Fibroblast of upper back skin (primary cell): ENCODE measurements at regions not wholly inside any gene's neighbourhood (a gene's known extent, or its start where the extent isn't known, plus 50 kb on each side); places are given as distances from the start of the nearest gene placed in this dataset.
A peak's percentile ranks its signal among the peaks of the same experiment; 100 is the strongest.
"Not testable (repeated sequence)": the region's sequence is repeated elsewhere in the genome, so short reads cannot be mapped to it uniquely, and the experiment has no call there.

Source experiments
- DNase-seq: peaks from one replicate; pipeline ENCODE4 v3.0.0-alpha.2; 2013

DNA sequence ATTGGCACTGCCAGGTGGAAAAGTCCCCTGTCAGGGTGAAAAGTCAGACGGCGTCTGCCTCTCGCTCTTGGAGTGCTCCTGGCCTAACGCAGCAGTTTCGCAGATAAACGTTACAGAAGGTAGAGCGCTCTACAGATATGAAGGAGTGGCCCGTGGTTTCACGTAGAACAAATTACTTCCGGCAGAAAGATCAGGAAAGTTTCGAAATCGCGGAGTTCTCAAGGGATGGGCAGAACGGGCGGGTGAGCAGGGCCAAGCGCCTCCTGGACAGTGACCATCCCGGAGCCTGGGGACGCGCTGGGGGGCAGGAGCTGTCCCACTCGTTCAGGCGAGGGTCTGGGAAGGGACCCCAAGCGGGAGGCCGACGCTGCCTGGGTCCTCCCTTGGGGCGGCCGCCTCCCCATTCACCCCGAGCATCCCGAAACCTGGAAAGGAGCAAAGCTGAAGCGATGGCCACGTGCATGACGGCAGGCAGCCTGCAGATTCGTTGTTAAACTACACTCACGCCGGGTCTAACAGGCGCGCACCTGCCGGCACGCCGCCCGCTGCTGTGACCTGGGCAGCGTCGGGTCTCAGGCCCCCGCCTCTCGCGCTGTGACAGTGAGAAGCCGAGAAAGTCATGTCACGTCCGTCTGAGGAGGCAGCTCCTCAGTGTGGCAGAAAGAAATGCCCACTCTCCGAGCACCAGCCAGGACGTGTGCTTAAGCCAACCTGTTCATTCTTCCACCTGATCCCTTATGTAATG is 122.9 kb upstream of the SALL3 start:
- no peak for DNase-seq

DNA sequence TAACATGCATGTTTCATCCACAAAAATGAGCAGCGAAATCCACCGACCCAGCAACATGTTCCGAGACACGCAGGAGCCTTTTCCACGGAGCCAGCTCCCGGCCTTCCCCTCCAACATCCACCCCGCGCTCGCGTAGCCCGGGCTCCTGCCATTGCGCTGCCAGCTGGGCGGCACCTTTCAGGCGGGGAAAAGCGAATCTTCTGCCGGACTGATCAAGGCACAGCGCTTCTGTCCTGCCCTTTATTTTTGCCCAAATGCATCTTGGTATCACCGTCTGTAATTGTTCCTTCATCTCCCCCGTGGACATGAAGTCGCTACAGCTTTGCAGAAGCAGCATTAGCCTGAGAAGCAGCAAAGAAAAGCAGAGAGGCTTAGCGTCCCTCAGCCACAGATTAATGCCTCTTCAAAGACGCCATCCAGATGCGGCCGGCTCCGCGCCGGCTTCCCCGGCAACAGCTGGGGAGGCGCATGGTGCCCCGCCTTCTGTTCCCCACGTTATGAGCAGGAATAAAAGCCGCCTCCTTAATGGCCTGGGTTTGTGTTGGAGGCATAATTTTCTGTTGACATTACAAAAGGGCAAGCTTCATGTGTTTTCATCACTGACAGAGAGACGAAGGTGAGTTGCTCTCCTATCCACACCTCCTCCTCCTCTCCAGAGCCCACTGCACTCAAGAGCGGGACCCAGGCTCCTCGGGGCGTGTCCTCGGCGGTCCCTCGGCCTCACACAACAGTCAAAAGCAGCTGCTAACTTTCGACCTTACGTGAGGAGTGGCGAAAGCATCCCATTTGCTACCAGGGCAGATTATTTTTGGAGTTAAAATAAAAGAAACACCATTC is 122.1 kb upstream of the SALL3 start:
- no peak for DNase-seq

DNA sequence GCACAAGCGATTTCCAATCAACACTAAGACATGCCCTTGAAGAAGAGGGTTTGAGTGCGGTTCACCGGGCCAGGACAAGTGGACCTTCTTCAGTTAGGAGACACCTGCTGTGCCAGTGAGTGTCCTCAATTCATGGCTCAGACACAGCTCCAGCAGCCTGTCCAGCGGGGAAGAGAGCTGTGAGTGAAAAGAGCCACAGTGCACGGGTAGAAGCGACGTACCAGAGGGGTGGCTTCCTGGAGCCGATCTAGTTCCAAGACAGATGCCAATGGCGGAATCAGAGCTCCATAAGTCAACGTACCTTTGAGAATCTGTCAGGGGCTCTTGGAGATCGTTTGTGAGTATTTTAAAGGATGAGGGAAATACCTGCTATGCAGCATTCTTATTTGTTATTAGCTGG is 119.9 kb upstream of the SALL3 start:
- no peak for DNase-seq

DNA sequence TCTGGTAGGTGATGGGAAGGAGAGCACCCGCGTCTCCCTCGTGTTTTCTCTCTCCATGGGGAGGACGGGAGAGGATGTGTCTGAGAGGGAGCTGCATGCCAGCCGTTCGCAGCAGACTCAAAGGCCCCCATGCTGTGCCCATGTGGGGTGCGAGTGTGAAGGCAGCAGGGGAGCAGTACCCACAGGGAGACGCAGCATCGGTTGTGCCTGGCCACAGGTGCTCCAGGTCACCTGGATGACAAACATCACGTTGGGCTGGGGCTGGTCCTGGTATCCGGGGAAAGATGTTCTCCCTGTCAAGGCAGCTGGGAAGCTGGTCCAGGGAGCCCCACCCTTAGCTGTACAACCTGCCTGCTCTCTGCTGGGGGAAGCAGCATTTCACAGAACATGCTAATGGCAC is 119.5 kb upstream of the SALL3 start:
- no peak for DNase-seq

DNA sequence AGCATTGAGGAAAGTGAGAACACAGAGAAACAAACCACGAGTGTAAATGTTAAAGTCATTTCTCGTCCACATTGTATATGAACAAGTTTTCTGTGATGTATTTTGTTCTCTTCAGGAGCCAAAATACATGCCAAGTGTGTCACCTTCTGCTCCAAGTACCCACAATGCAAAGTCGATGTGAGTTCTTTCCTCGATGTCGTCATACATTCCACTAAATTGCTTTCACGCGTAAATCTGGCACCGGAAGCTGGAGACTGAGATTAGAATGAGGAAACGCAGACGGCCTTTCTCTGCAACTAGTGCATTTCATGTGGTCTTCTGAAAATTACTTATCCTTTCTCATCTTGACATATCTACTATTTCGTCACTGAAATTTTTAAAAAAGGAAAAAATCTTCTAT is 118.5 kb upstream of the SALL3 start:
- no peak for DNase-seq

DNA sequence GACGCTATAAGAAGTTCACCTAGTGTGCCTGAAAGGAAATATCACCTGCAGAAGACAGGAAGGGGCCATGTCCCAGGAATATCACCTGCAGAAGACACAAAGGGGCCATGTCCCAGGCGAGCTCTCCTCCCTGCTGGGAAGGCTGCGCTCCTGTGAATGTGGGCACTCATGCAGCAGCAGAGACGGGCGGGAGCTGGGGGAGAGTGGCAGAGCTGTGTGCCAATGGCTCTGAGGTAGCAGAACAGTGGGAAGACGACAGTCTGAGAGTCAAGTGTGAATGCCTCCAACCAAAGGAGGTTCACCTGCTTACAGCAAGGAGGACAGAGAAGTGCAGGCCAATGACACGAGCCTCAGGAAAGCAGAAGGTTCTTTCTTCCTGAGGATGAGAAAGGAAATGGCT is 117.9 kb upstream of the SALL3 start:
- no peak for DNase-seq

DNA sequence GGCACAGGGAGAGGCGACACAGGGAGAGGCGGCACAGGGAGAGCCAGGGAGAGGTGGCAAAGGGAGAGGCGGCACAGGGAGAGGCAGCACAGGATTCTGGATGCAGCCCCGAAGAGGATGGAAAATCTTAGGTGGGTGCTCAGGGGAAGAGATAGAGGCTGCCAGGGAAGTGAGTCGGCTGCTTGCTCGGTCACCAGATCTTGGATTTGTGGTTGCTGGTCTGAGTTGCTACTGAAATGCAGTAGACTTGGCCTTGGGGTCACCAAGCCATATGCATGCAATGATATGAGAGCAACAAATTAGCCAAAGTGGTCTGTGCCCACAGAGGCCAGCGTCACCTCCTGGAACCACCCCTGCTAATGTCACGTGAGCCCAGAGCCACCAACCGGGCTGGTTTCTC is 117.2 kb upstream of the SALL3 start:
- DNase-seq = no peak

DNA sequence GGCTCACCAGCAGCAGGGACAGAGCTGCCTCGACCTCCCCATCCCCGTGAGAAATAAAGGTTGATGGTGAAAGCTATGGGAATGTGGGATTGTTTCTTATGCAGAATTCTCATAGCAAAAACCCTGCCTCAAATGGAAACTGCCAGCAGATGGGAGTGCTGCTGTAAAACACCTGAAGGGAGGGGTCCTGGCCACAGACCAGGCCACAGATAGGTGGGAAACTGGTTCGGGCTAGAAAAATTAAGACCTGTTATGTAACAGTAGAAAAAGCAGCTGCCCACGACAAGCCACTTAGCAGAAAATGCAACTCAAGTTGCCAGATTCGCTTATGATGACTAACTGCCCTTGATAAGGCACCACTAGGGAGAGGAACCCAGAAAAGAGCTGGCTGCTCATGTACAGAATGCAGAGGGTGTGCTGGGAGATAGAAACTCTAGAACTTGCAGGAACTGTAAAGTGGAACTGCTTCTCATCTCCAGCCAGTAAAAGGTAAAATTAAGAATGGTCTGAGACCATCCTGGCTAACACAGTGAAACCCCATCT is 114.5 kb upstream of the SALL3 start:
- no peak for DNase-seq

DNA sequence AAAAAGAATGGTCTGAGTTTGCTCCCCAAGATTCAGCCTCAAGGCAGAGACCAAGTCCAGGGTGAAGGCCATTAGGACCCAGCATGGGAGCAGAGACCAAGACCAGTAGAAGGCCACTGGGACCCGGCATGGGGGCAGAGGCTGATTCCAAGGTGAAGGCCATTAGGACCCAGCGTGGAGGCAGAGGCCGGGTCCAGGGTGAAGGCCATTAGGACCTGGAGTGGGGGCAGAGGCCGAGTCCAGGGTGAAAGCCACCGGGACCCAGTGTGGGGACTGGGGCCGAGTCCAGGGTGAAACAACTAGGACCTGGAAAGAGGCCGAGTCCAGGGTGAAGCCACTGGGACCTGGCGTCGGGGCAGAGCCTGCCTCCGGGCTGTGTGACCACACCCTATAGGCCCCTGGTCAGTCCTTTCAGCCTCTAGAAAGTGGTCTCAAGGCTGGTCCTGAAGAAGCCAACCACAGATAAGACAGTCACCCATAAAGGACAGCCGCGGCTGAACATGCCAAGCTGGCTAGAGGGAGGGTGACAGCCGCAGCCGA is 113.8 kb upstream of the SALL3 start:
- DNase-seq = no peak

DNA sequence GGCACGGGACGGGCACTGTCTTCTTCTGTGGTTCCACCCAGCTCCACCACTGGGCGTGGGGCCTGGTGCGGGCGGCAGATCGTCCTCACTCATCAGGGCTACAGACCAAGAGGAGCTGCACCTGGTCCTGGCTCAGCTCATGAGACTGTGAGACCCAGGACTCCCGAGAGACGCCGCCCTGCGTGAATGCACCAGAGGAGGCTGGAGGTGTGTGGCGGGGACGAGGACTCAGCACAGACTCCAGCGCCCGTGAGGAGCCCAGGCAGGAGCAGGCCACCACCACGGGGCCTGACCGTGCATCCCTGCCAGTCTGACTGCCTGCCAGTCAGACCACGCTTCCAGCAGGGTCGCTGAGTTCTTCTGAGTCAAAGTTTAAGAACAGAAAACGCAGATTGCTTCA is 112.5 kb upstream of the SALL3 start:
- no peak for DNase-seq

DNA sequence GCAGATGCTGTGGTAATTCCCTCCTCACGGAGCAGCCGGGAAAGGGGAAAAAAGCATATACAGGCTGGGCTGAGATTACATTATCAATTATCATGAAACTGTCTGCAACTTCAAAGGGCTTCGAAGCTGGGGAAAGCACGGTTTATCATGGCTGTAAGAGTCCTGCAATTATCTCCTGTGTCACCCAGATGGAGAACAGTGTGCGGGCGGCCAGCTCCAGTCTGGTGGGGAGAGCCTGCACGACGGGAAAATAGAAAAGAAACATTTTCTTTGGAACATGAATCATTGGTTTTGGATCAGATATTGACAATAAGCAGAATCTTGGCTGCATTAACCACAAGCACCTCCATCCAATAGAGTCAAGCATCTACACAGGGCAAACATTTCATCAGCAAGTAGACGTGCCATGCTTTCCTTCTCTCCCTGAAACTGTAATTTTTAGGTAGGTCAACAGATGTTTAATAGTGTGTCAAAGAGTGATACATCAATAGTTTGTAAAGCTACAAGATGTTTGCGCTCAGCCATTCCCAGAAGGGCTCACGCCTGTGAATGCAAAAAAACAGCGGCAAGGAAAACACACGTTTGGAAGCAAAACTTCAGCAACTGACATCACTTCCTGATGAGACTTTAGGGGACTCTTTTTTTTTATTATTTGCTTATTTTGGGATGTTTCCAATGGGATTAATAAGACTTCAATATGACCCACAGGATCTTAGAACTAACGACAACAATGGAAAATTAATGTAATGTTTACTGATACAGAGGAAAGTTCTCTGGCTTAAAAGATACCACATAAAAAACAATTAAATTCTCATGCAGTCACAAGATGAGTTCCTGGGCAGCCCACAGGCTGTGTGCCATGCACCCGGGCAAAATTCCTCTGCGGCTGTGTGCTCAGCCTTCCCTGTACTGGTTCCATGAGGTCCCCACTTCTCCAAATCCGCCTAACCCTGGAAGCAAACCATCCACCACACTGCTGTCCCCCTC is 111.0 kb upstream of the SALL3 start:
- no peak for DNase-seq

DNA sequence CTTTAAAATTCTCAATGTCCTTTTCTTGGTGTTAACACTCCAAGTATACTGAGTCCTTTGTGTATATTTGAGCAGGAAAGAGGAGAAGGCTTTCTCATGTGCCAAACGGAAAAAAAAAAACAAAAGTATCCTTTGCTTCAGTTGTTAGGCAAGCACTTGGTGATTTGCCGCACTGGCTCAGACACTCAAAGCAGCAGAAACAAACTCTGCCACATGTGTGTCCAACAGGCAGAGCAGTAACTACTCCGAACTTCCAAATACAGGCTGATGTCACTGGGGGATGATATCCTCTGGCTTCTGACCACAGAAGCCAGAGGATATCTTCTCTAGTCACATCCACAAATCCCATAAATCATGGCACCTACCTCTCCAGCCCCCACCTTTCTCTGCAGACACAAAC is 108.0 kb upstream of the SALL3 start:
- peak; percentile 37 for DNase-seq

DNA sequence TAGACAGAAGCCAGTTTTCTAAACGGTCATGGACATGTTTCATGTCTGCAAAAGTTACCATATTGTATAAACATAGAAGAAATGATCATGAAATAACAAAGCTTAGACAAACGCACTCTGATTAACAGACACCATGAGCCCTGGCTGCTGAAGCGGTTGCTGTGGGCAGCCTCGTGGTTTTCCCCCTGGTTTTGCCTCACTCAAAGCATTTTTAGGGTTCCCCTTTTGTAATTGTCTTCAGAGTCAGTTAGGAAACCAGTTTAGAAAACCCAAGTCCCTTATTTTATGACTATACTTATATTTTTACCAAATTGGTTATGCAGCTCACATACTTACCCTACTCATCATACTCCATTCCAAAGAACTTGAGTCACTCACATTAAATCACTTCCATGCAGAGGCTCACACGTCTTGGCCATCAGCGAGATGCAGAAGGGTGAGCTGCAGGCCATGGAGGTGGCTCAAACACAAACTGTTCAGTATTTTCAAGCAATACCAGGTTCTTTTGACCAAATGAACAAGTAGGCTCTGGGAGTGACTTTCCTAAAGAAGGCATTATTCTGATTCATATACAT is 105.6 kb upstream of the SALL3 start:
- peak; percentile 83 for DNase-seq

DNA sequence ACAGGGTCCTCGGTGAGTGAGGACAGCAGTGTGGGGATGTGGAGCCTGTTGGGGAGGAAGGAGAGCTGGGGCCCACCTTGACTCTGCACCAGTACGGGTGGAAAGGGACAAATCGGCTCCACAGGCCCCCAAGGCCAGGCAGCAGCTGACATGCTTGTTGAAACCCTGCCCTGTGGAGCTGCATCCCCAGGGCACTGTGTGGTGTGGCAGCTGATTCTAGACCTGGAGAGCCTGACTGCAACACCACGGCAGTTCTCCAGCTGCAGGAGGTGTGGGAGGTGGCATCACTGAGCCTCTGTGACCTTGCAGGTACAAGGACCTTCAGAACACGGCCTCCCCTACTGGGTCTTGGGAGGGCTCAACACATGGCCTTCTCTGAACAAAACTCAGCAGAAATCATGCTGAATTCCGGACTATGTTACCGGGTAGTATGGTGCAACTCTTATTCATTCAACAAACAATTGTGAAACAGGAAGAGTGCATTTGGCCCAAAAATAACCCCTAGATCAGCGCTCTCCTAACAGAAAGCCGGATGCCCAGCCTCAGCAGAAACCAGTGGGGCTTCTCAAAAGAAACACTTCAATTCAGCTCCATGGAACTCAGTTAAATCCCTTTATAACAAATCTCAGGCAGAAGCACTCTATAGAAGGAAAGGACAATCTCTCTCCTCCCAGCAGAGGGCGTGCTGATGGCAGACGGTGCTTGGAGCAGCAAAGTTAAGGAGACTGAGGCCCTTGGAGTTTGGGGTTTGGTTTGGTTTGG is 104.4 kb upstream of the SALL3 start:
- peak; percentile 24 for DNase-seq

DNA sequence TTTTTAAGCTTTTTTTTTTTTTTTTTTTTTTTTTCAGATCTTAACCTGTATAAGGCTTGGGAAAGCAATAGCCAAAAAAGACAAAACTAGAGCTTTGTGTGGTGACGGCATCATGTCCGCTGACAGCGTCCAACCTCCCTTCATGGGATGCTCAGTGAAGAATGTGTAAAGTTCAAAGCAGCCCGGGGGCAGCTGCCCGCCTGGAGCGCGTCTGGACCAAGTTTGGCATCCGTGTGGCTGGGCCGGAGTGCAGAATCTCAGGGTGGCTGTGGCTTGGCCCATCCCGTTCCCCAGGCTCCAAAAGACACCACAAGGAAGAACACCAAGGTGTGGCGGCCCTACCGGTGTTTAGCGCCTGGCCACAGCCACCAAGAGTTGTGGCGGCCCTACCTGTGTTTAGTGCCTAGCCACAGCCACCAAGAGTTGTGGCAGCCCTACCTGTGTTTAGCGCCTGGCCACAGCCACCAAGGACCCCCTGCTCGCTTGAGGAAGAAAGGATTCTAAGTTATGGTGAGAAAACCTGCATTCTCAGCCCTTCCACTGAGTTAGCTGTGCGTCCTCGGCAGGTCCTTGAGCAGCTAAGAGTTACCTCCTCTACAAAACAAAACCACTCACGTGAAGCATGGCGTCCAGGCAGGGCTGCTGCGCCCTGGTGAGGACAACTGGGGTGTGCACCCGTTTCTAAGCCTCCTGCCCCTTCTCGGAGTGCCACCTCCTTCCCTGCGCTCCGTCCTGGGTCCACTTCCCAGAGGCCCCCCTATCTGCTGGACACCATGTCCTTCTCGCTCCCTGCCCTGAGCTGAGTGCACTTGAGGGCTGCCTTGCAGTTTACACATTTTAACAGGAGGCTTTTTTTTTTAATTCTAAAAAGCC is 103.6 kb upstream of the SALL3 start:
- DNase-seq = no peak

DNA sequence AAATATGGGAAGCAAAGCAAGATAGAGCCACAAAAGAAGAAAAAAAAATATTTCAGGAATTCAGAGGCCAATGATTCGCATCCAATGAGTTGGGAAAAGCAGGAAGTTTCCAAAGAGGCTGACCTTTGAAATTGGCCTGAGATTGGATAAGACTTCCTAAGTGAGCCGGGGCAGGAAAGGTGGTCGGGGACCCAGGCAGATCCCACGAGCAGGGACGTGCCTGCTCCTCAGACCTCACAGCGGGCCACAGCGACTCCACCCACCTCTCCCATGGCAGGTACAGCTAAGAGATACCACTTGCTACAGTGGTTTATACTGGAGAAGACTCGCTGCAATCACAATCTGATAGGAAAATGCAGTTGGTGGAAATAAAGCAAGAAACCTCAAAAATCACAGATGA is 102.8 kb upstream of the SALL3 start:
- peak; percentile 44 for DNase-seq

DNA sequence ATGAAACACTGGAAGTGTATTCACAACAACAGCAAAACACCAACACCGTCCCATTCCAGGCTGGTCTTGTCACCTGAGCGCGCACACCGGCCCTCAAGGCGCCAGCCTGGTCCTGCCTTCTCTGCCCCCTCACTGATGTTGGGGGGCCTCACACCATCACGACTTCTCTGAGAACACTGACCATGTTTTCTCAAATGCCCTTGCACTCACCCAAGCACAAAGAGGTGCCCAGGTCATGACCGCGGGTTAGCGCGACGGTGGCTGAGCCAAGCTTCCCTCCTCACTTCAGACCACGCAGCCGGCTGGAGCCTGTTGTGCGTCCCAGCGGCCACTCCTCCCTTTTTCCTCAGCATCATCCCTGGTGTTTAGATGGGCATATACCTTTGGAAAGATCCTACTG is 101.3 kb upstream of the SALL3 start:
- DNase-seq = no peak

DNA sequence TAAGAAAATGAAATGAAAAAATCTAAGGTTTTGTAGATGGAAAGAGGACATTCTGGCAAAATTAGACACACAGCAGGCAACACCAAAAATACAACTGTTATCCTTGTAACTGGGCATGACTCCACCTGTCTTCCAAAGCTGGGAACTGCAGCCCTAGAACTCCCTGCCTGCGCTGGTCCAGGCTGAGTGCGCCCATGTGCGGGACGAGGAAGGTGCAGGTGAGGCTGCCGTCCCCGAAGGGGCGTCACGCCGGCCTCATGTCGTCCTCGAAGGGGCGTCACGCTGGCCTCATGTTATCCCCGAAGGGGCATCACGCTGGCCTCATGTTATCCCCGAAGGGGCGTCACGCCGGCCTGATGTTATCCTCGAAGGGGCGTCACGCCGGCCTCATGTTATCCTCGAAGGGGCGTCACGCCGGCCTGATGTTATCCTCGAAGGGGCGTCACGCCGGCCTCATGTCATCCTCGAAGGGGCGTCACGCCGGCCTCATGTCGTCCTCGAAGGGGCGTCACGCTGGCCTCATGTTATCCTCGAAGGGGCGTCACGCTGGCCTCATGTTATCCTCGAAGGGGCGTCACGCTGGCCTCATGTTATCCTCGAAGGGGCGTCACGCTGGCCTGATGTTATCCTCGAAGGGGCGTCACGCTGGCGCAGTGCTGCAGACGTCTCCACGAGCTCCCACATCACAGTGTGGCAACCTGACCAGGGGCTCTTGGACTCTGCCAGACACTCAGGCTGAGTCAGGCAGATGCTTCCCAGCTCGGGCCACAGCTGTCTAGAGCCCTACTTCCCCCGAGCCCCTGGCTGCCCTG is 100.3 kb upstream of the SALL3 start:
- DNase-seq = not testable (repeated sequence)

DNA sequence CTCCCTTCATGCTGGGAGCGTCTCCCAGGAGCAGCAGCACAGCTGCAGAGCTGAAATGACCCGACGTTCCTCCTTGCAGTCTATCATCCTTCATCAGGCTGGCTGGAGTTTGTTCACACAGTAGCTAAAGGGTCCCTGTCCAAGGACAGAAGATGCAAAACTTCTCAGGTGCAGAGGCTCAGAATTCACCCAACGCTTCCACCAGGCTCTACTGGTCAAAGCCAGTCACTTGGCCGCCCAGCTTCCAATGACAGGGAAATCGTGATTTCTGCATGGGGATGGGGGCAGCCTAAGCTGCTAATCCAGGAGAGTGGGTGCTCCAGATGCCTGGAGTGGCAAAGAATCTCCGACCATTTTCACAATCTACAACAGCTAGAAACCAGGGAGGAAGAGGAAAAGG is 97.0 kb upstream of the SALL3 start:
- DNase-seq = no peak

DNA sequence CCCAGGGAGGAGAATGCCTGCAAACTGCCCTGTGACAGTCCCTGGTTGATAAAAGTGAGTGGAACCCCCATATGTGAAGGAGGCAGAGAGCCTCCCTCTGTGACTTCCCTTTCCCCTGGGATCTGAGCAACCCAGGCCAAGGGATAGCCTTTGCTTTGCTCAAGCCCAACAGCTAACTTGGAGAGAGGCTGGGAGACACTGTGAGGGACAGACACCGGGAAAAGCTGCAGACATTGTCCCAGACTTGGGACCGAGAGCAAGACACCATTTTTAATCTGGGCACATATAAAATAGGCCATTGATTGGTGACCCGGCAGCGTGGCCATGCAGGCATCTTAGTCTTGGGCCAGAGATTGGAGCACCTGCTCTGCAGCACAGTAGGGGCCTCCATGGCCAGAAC is 96.1 kb upstream of the SALL3 start:
- no peak for DNase-seq
